COLO829 (cell line): ENCODE measurements at regions not wholly inside any gene's neighbourhood (a gene's known extent, or its start where the extent isn't known, plus 50 kb on each side); places are given as distances from the start of the nearest gene placed in this dataset.

ENCODE experiments used
- DNase-seq: peaks from one replicate; pipeline ENCODE4 v3.0.0; 2012; ENCODE audit warnings: low spot score

- DNase-seq: no peak
Measured at GRCh38 chr1:34479731-34480130, 275.1 kb upstream of the GJB5 start.

DNA sequence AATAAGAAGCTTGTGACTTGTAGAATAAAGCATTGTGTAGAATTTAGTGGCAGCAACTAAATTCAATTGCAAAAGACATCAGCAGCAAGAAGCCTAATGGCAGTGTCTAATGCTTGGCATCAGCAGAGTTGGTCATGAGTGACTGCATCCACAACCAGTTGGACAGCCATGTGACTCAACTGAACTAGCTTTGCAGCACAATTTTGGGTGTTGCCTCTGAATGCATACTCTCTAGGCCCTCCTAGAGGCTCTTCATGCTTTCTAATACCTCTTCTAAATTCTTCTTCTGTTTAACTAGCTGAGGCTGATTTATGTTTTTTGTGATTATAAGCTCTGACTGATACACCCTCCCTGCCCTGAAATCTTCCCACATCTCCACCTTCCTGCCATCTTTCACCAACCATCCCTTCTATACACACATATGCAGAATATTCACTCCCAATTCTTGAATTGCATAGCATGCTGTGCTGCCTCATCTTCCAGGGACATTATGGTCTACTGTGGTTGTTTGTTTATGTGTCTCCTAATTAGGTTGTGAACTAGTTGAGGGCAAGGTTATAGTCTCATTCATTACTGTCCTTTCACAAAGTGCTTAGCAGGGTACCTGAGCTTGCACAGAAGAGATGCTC, 266.7 kb upstream of the GJB5 start:
- no peak for DNase-seq

GRCh38 chr1:34500451-34500850, 254.4 kb upstream of the GJB5 start:
- peak; percentile 10 for DNase-seq

DNA sequence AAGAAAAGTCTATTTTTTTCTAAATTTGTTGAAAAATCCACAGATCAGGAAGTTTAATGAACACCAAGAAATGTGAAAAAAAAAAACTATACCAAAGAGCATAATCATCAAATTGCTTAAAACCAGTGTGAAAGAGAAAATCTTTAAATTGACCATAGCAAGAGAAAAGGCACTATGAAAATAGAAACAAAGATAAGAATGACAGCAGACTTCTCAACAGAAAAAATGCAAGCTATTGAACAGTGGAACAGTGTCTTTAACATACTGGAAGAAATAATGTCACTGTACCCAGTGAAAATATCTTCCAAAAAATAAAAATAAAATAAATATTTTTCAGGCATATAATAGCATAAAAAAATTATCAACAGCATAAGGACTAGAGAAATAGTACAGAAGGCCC, 243.0 kb upstream of the GJB5 start:
- DNase-seq: no peak

- no peak for DNase-seq
Measured at GRCh38 chr1:34518146-34518699, 236.6 kb upstream of the GJB5 start.

DNA sequence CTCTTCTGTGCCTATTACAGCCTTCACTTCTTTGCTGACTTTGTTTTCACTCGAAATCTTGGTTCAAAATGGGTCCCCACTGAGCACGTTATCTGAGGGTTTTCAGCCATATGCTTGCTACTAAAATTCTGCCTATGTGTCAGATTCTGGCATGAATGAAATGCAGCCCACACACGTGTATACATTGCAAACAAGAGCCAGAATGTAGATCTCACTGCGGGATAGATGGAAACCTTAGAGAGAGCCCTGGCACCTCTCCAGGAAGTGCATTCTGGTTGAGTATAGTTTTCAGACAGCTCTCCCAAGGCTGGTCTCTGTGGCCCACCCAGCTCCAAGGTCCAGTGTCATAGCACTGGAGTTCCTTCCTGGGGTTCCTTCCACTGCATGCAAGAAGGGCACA, 234.7 kb upstream of the GJB5 start:
- DNase-seq: no peak

- no peak for DNase-seq
Measured at GRCh38 chr1:34524783-34525182, 230.1 kb upstream of the GJB5 start.

DNA sequence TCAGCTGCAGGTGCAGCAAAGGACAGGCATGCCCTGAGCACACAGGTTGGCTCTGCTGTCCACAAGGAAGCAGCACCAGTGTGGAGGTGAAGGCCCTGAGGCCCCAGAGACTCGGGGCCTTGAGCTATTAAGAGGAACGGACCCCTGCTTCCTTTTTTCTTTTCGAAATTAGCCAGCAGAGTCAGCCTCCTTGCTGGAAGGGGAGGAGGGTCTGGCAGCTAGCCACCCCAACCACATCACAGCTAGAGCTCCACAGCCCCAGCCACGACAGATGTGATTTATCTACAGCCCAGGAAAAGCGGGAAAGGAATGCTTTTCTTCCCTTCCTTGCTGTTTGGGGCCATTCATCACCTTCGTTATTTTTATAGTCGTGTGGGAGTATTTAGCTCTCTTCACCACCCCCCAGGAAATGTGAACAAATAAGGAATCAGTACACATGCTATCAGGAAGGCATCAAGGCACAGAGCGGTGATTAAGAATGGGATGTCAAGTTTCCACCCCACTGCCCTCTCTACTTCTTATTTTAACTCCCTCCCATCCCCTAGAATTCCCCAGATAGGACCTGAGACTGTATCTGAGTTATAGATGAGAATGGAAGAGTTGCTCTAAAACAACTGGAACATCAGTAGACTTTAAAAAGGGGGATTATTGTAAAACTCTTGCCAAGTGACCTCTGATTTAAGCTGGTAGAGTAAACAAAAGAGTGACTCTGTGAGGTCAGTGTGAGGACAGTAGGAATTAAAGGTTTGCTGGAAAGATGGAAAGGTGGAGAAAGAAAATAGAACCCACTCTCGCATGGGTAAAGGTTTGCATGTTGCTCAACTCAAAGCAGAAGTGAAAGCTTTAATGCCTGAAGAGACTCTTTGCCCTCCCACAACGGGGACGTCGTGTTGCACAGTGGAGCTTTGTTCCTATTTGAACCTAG, 224.7 kb upstream of the GJB5 start:
- no peak for DNase-seq

DNA sequence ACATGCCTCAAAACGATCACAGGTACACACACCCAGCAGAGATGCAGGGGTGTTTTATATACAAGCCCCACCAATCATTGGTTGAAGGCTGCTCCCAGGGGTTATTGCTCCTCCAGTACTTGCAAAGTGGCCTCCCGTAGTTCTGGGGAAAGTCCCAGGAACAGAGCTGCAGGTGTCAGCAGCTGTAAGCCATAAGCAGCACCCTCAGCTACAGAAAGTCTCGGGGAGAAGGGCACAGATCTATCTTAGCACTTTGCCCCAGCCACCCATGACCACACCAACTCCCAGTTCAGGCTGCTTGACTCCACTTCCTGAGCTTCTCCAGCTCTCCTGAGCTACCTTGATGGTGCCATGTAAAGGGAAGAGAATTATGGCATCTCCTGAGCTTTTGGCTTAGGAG, 222.7 kb upstream of the GJB5 start:
- no peak for DNase-seq

GRCh38 chr1:34538481-34538880, 216.4 kb upstream of the GJB5 start:
- DNase-seq: no peak

GRCh38 chr1:34547046-34547674, 207.7 kb upstream of the GJB5 start:
- DNase-seq: no peak

DNA sequence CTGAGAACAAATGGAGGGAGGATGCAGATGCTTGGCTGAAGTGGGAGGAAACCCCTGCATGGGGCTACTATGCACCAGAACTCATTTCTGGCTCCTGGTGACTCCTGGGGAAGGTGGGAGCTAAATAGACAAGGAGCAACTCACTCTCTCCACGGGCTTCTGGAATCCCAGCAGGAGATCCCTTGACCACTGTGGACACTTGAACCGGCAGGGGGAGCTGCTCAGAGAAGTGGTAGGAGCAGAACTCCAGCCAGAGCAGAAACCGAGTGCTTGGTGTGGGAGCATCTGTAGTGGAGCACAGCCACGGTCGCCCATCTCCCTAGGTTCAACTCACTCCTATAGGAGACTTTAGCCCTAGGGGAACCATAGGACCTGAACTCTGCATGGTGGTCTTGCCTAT, 205.6 kb upstream of the GJB5 start:
- DNase-seq: no peak

DNA sequence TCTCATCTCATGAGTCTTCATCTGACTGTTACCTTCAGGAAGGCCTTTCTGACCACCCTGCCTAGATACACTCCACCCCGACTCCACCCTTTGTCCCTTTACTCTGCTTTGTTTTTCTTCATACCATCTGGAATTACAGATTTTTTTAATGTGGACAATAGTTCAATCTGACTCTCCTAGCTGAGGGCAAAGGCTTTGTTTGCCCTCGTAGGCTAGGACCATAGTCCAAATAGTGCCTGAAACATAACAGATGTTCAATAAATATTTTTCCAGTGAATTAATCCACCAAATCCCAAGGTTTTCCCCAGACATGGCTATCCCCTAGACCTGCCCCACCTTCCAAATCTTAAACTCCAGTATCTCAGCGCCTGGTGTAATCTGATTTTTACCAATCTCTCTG, 176.5 kb upstream of the GJB5 start:
- no peak for DNase-seq

DNA sequence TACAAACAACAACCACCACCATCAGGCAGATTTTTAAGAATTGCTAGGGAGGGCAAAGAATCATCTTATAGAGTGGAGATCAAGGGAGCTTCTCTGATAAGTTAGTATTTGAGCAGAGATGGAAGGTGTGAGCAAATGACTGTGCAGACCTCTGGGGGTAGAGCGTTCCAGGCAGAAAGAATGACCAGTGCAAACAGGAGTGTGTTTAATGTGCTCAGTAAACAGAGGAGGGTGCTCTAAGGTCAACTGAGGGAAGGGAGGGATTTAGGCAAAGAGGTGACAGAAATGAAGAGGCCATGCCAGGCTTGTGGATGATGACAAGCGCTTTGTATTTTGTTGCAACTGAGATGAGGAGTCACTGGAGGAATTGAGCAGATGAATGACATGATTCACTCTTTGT, 172.5 kb upstream of the GJB5 start:
- DNase-seq: no peak

GRCh38 chr1:34587761-34588160, 167.1 kb upstream of the GJB5 start:
- no peak for DNase-seq

DNA sequence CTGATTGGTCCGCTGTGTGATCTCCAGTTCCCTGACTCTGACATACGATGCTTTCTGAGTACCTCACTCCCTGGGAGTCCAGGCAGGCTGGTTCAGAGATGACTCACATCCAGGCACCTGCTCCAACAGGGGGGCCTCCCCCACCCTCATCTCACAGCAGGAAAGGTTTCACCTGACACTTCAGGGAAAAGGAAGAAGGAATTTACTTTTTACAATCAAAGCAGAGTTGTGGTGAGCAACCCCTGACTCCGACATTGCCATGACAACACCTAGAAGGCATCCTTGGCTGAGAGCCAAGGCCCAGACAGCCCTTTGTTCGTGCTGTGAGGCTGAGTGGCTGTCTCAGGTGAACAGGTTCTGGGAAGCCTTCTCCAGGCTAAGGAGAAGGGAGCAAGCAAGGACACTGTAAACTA, 164.6 kb upstream of the GJB5 start:
- no peak for DNase-seq

GRCh38 chr1:34591751-34592629, 162.9 kb upstream of the GJB5 start:
- no peak for DNase-seq

DNA sequence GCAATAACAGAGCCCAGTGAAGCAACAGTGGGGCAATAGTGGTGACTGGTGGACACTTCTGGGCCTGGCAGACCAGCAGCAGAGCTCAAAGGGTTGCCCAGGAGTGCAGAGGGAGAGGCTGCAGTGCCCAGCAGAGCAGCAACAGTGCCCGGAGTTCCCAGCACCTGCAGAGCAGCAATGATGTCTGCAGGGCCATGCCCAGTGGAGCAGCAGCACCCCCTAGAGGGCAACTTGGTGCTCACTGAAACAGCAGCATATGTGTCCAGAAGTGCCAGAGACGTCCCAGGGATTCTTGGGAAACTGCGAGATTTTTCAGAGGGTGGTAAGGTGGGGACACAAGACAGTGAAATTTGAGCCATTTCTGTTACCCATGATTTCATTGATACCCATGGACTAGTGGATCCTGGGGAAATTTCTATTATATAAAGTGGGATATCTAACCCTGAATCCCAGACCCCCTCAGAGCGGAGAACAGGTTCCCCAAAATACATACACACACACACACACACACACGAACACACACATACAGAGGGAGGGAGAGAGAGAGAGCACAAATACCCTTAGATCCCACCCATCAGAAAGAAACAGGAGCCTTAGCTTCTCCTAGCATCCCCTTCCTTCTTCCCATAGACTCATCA, 156.9 kb upstream of the GJB5 start:
- peak; percentile 63 for DNase-seq

DNA sequence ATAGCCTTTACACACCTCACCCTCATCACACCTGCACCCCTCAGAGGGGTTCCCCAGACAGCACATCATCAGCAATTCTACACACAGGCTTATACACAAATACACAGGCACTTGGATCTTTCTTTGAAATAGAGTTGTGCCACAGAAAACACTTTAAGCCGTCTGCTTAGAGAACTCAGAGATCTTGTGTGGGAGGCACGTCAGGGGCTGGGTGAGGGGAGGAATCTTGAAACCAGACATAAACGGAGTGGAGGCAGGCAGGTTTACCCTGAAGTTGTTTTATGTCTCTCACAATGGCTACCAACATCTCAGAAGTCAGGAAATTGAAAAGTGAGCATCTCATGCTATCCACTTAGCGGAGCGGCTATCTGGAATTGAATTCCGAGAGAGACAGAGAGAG, 151.9 kb upstream of the GJB5 start:
- no peak for DNase-seq

GRCh38 chr1:34603594-34603993, 151.3 kb upstream of the GJB5 start:
- no peak for DNase-seq

GRCh38 chr1:34606504-34606903, 148.3 kb upstream of the GJB5 start:
- no peak for DNase-seq
